ENCODE measurements at regions not wholly inside any gene's neighbourhood (a gene's known extent, or its start where the extent isn't known, plus 50 kb on each side); places are given as distances from the start of the nearest gene placed in this dataset.

DNA sequence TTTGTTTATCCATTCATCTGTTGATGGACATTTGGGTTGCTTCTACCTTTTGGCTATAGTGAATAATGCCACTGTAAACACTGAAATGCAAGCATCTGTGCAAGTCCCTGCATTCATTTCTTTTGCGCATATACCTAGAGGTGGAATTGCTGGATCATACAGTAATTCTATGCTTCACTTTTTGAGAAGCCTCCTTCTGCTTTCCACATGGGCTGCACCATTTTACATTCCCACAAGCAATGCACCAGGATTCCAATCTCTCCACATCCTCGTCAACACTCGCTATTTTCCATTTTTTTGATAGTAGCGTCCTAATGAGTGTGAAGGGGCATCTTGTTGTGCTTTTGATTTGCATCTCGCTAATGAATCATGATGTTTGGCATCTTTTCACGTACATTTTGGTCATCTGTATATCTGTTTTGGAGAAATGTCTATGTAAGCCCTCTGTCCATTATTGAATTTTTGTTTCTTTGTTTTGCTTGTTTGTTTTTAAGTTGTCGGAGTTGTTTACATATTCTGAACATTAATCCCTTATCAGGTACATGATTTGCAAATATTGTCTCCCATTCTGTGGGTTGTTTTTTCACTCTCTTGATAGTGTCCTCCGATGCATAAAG lies 335.4 kb downstream of the RRAGC start:
- TF ChIP-seq, protein P1, sequence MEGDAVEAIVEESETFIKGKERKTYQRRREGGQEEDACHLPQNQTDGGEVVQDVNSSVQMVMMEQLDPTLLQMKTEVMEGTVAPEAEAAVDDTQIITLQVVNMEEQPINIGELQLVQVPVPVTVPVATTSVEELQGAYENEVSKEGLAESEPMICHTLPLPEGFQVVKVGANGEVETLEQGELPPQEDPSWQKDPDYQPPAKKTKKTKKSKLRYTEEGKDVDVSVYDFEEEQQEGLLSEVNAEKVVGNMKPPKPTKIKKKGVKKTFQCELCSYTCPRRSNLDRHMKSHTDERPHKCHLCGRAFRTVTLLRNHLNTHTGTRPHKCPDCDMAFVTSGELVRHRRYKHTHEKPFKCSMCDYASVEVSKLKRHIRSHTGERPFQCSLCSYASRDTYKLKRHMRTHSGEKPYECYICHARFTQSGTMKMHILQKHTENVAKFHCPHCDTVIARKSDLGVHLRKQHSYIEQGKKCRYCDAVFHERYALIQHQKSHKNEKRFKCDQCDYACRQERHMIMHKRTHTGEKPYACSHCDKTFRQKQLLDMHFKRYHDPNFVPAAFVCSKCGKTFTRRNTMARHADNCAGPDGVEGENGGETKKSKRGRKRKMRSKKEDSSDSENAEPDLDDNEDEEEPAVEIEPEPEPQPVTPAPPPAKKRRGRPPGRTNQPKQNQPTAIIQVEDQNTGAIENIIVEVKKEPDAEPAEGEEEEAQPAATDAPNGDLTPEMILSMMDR (conservative IDR thresholded peaks at IDR 0.05; ENCODE audit: low read depth, low read length) = no peak
- no peak overlapping the region for H3K4me3 ChIP-seq (ENCODE audit: low read depth, low read length)
- no peak for DNase-seq (ENCODE audit: low read depth)

DNA sequence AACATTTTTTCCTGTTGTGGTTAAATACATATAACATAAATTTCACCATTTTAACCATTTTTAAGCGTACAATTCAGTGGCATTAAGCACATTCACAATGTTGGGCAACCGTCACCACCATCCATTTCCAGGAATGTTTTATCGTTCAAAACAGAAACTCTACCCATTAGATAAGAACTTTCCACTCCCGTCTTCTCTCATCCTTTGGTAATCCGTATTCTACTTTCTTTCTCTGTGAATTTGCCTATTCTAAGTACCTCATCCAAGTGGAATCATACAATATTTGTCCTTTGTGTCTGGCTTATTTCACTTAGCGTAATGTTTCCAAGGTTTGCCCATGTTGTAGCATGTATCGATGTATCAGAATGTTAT lies 336.0 kb downstream of the RRAGC start:
- DNase-seq (ENCODE audit: low read depth) = no peak
- no peak overlapping the region for H3K4me3 ChIP-seq (ENCODE audit: low read depth, low read length)
- TF ChIP-seq, protein P1 (conservative IDR thresholded peaks at IDR 0.05; ENCODE audit: low read depth, low read length) = no peak

DNA sequence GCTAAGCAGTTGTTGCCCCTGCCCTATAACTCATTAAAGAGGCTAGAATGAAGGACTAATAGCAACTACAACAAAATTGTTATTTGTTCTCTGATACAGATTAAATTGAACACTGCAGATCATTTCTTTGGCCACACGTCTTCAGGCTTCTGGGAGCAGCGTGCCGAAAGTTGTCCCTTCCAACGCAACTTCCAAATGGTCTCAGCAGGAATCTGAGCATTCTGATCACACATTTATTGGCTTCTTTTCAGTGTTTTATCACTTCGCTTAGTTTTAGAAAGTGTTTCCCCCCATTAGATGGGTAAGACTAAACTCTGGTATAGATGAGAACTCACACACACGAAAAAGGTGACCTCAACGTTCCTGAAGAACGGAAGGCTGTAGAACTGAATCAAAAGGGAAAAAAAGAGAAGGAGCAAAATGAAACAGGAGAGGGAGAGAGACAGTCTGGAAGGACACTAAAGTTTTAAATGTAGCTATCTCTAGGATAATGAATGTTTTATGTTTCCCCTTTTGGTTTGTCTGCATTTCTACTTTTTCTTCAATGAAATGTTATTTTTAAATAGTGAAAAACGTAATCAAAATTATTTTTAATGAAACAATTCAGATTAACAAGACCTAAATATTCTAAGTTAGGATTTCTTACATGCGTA lies 336.5 kb downstream of the RRAGC start:
- H3K4me3 ChIP-seq (ENCODE audit: low read depth, low read length) = no peak overlapping the region
- TF ChIP-seq, protein P1 (conservative IDR thresholded peaks at IDR 0.05; ENCODE audit: low read depth, low read length) = no peak
- no peak for DNase-seq (ENCODE audit: low read depth)

GRCh38 chr1:38516560-38516959 lies 343.0 kb downstream of the RRAGC start:
- TF ChIP-seq, protein P1 (conservative IDR thresholded peaks at IDR 0.05; ENCODE audit: low read depth, low read length) = no peak
- DNase-seq (ENCODE audit: low read depth) = no peak
- no peak overlapping the region for H3K4me3 ChIP-seq (ENCODE audit: low read depth, low read length)

DNA sequence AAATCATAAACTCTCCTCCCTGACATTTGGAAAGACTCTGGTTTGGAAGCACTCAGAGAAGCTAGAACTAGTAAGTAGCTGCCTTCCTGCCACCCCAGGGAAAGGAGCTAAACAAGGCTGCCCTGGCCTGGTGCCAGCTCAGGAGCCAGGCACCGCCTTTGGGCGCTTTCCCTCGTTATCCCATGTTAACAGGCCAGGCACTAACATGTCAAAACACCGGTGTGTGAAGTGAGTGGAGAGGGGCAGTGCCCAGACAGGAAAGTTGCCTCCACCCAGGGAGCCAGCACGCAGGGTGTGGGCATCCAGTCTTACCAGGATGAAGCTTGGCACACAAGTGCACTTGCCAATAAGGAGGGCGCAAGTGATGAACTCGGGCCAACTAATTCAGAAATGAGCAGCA lies 346.8 kb downstream of the RRAGC start:
- DNase-seq (ENCODE audit: low read depth) = no peak
- H3K4me3 ChIP-seq (ENCODE audit: low read depth, low read length) = no peak overlapping the region
- TF ChIP-seq, protein P1 (conservative IDR thresholded peaks at IDR 0.05; ENCODE audit: low read depth, low read length) = no peak

DNA sequence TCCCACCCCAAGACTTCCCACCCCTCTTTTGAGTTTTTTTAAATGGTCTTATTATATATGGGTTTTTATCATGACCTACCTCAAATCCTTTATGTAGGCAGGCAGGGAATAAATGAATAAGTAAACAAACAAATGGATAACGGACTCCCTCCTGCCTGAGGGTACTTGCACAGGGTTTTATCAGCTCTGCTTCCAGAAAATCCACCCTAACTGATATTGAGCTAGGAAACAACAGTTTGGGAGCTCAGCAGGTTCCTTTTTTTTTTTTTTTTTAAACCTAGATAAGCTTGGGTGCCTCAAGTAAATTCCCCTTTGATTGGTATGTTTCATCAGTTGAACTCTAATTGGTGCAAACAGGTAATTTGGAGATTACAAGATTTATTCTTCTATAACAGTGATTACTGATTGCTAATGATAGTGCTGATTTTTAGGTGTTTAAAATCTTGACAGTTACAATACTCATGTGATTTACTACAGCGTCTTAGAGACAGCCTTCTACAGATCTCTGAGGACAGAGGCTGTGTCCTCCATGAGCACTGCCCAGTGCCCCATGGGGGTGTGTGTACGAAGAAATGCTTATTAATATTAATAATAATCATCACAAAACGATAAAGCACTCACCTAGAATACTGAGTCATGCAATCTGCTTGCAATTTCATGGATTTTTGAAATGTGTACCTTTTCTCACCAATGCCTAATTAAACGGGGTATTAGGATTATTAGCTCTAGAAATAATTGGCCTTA lies 347.4 kb downstream of the RRAGC start:
- TF ChIP-seq, protein P1 (conservative IDR thresholded peaks at IDR 0.05; ENCODE audit: low read depth, low read length) = no peak
- no peak overlapping the region for H3K4me3 ChIP-seq (ENCODE audit: low read depth, low read length)

More for the DNA sequence above, 347.4 kb downstream of the RRAGC start:
- no peak for DNase-seq (ENCODE audit: low read depth)
